Renal cortex interstitium (tissue), 11 donors: ENCODE measurements at regions not wholly inside any gene's neighbourhood (a gene's known extent, or its start where the extent isn't known, plus 50 kb on each side); places are given as distances from the start of the nearest gene placed in this dataset.

Experiments
- DNase-seq, 11 donors: peaks; one replicate each; pipeline ENCODE4 v3.0.0-alpha.2; 2013; ENCODE audit warnings: low read depth in 9 of 11, low spot score in 4 of 11; ENCODE audit errors: extremely low read depth in 1 of 11

DNA sequence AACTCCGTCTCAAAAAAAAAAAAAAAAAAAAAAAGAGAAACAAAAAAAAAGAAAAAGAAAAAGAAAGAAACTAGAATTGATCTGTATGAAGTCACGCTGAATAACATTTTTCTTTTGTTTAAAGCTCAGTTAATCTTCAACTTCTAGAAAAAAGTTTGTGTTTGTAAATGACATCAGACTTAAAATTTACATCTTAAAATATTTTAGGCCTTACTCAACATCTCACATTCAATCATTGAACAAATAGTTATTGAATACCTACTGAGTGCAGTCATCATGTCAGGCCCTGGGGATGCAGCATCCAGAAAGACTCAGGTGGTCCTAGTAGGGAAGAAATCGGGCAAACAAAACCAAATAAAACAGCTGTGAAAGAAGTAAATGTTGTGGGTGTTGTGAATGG lies 292.3 kb upstream of the FANCL start:
- no peak for DNase-seq

DNA sequence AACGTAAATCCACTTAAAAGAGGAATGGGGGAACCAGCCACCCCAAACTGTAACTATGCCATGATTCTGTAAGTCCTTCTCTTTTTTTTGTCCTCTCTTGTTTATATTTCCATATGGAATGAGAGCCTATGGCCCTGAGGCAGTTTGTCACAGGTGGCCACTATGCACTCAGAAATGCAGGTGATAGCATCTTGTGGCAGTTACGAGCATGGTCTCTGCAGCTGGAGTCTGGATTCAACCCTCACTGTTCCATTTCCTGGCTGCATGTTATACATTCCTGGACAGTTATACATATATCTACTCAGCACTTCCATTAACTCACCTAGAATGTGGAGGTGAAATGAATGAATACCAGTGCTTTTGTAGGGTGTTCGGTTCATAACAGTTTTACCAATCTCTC lies 291.5 kb upstream of the FANCL start:
- DNase-seq, result no peak

- DNase-seq, result no peak
These were observed 286.5 kb upstream of the FANCL start for GRCh38 chr2:58527647-58528046.

DNA sequence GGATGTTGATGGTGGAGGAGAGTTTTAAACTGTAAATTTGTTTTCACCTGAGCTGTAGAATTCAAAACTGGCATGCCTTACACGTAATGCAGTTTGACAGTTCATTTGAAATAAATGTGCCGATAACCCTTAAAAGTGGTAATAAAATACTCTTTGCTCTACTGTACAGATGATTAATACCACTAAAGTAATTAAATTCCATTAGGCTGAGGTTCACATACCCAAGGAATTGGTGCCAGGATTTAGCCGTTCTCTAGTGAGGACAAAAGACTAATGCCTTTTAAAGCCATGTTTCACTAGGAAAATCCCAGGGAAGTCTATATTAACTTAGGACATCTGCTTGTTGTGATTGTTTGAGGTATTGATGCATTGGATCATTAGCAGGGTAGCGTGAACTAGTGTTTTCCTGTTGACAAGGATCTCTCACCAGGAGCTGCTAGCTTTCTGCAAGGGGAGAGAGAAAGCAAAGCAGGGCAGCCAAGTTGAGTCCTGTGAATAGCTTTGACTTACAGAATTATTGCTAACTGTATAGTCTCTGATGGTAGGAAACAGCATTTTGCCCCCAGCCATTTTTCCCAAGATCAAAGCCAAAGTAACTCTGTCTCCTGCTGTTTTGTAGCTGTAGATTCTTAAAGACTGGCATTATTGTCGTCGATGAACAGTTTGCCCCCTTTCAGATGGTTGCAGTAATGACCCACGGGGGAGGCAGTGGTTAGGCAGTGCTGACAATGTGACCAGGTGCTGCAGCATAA lies 280.9 kb upstream of the FANCL start:
- no peak for DNase-seq

DNA sequence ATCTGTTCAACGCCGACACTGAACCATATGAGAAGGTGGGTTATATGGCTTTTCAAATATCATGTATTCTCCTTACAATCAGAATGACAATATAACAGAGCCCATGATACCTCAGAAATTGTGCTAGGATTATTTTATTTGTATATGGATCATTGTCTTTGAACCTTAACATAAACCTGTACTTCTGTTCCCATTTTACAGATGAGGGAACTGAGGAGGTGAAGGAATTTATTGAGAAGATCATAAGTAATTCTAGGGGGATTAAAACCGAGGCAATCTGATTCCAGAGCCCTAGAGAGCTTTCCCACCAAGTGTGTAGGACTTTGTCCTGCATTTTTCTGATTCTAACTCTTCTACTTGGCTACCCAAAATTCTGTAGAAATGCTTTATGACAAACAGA lies 279.8 kb upstream of the FANCL start:
- DNase-seq, result no peak

DNA sequence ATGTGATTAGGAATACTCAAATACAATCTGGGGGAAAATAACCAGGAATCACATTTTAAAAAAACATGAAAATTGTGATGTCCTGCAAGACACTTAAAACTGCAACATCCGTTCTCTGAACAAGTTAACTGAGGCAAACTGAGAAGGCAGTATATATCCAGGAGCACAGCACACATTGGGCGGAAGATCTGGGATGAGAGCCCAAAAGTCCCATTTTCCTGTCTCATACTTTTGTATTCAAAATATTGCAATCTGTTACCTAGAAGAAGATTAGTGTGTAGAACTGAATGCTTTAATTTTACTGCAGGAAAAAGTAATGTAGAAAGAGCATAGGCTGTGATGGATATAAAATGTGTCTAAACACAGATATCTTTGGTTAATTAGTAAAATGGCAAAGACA lies 276.8 kb upstream of the FANCL start:
- DNase-seq, result no peak

DNA sequence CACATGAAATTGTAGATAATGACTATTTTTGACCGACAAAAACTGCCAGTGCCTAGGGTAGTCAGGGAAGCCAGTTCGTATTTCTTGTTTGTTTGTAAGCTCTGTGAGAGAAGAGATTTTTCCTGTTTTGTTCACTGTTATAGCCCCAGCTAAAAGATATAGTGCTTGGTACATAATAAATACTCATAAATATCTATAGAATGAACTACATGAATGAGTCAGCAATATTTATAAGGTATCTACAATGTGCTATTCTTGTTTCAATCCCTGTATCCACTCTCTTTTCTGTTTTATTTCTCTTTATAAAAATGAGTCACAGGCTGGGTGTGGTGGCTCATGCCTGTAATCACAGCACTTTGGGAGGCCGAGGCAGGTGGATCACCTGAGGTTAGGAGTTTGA lies 275.6 kb upstream of the FANCL start:
- DNase-seq, result no peak

- no peak for DNase-seq
These were observed 274.9 kb upstream of the FANCL start for GRCh38 chr2:58515827-58516573.

DNA sequence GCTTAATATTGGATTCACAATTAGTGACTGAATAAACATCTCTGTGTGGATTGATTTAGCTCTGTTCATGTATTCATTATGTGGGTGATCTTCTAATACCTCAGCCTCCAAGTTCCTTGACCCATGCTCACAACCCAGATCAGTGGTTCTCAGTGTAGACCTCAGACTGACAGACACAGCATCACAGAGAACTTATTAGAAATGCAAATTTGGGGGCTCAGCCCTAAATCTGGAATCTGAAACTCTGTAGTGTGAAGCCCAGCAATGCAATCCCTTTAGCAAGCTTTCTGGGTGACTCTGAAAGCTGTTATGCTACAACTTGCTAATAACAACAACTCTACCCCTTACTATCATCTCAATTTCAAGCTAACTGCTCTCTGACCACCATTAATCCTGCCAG lies 273.1 kb upstream of the FANCL start:
- DNase-seq, result no peak

GRCh38 chr2:58512878-58513277 lies 271.8 kb upstream of the FANCL start:
- DNase-seq, result no peak

GRCh38 chr2:58508006-58508405 lies 266.9 kb upstream of the FANCL start:
- no peak for DNase-seq

GRCh38 chr2:58503918-58504317 lies 262.8 kb upstream of the FANCL start:
- no peak for DNase-seq

- DNase-seq, result no peak
These were observed 261.8 kb upstream of the FANCL start for GRCh38 chr2:58502931-58503330.

DNA sequence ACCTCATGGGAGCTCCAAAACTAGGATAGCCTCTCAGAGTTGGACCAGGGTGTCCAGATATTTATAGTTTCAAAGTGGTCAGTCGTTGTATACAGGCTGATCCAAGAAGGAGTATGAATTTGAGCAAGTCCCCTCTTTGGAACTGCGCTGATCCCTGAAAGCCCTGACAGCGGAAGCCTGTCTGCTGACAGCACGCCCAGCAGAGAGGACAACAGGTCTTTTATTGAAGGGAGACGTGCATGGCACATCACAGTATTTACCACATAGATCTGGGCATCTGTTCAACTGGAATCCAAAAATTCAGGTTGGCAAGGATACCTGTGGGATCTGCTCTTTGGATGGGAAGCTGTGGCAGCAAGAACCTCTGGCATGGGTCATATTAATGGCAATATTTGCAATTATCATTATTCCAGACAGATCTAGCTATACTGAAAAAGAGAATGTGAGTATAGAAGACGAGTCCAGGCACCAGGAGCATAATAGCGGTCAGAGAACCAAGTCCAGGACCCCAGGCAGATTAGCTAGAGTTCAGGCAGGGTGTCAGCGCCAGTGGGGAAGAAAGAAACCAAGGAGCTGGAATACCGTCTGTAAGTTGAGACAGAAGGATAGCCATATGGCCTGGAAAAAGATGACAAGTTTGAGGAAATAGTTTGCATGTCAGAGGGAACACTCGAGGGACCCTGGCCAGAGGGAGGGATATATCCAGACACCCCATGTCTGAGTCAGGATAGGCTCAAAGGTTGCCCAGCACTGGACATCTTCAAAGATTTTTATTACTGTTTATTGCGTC lies 260.4 kb upstream of the FANCL start:
- DNase-seq, result no peak

DNA sequence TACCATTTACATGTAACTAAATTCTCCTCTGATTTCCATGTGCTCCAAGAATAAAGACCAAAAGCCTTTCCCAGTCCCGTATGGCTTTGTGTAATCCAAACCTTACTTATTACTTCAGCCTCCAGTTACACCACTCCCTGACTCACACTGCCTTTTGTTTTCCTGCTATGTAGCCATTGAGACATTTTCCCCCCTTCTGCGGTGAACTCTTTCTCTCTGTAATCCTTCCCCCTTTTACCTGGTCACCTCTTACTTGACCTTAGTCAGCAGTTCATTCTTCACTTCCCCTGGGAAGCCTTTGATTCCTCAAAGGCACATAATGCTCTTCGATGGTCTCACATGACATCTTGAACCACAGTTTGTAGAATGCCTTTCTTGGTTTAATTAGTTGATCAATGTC lies 256.0 kb upstream of the FANCL start:
- DNase-seq, result no peak

DNA sequence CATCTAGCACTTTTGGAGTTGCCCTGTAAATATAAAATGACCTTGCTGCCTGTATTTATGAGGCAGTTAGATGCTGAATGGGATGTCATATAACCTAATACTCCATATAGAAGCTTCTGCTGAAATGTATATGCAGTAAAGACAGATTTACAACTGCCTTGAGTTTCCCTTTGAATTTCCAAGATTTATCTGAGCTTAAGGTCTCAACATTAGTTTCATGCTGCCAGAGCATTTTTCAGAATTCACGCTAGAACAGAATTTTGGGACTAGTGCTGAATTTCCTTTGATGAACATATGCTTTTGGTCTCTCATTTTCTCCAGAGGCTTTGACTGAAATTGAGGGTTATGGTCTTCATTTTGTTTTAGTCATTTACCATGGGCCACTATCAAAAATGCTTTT lies 254.7 kb upstream of the FANCL start:
- DNase-seq, result no peak

GRCh38 chr2:58494071-58494501 lies 253.0 kb upstream of the FANCL start:
- DNase-seq, result peak in 2 of 11 donors; percentile 12 to 16

GRCh38 chr2:58484629-58485028 lies 243.5 kb upstream of the FANCL start:
- DNase-seq, result no peak

DNA sequence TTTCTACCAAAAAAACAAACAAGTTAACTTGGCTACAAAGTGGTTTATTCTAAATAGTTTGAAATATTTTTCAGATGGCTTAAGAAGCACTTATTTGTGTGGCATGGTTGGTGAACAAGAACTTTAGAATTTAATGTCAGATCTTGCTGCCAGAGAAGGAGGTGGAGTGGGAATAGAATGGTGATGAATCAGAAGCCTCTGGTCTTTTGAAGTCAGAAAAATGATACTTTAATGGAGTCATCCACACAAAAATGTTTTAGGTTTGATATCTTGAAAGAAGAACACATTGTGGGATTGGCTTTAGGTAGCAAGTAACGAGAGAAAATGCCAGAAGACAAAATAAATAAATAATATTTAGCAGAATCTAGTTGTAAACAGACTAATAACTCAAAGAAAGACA lies 243.1 kb upstream of the FANCL start:
- no peak for DNase-seq

- no peak for DNase-seq
These were observed 242.2 kb upstream of the FANCL start for GRCh38 chr2:58483307-58483706.
